CD14-positive monocyte (primary cell): ENCODE measurements at regions not wholly inside any gene's neighbourhood (a gene's known extent, or its start where the extent isn't known, plus 50 kb on each side); places are given as distances from the start of the nearest gene placed in this dataset.

ENCODE experiments used
- DNase-seq, 3 donors: peaks; one replicate each; pipeline ENCODE4 v3.0.0-alpha.2; 2011 to 2022
- H2AFZ ChIP-seq: 2 replicates; pipeline ENCODE4 v1.6.0; 2012; ENCODE audit warnings: mild to moderate bottlenecking, low read depth, low read length, inconsistent platforms; ENCODE audit not compliant: insufficient read depth, poor library complexity, severe bottlenecking
- H3K27ac ChIP-seq, 2 donors: 1 replicate in 1 of 2; 2 replicates in 1 of 2; pipeline ENCODE4 v1.5.1; 2012 to 2013; ENCODE audit warnings: low read length in 2 of 2, control low read depth in 1 of 2, inconsistent platforms in 1 of 2, low read depth in 1 of 2, mild to moderate bottlenecking in 1 of 2
- H3K27me3 ChIP-seq, 2 donors: one replicate each; pipeline versions ENCODE4 v1.6.0 to v1.6.1; 2011 to 2013; ENCODE audit warnings: low read length in 2 of 2; ENCODE audit not compliant: control insufficient read depth in 2 of 2, insufficient read depth in 2 of 2
- H3K36me3 ChIP-seq, 2 donors: replicated peaks in 1 of 2; 1 replicate in 1 of 2; 2 replicates in 1 of 2; pipeline versions ENCODE4 v1.5.1 to v1.6.1; 2012 to 2013; ENCODE audit warnings: low read length in 2 of 2, control low read depth in 1 of 2, inconsistent platforms in 1 of 2, mild to moderate bottlenecking in 1 of 2; ENCODE audit not compliant: insufficient read depth in 2 of 2, control insufficient read depth in 1 of 2
- H3K4me1 ChIP-seq, 2 donors: 1 replicate in 1 of 2; 2 replicates in 1 of 2; pipeline versions ENCODE4 v1.5.1 to v1.6.1; 2012 to 2013; ENCODE audit warnings: low read length in 2 of 2, control low read depth in 1 of 2, inconsistent platforms in 1 of 2, mild to moderate bottlenecking in 1 of 2, moderate library complexity in 1 of 2; ENCODE audit not compliant: insufficient read depth in 2 of 2, control insufficient read depth in 1 of 2
- H3K4me2 ChIP-seq: replicated peaks from 2 replicates; pipeline ENCODE3; 2012; ENCODE audit warnings: low read length, moderate library complexity, mild to moderate bottlenecking; ENCODE audit not compliant: poor library complexity, severe bottlenecking; ENCODE audit errors: extremely low read depth
- H3K4me3 ChIP-seq, 3 experiments: fragments of 200-600 bp in 1 of 3; sonication (generic) in 1 of 3; replicated peaks in 1 of 3; 1 replicate in 2 of 3; 2 replicates in 1 of 3; pipeline ENCODE4 v1.5.1; 2011 to 2013; ENCODE audit warnings: low read length in 3 of 3, mild to moderate bottlenecking in 3 of 3, control low read depth in 2 of 3, low read depth in 2 of 3, inconsistent platforms in 1 of 3, moderate library complexity in 1 of 3
- H3K79me2 ChIP-seq: 2 replicates; pipeline ENCODE4 v1.6.0; 2012; ENCODE audit warnings: mild to moderate bottlenecking, control low read depth, inconsistent platforms, low read length, moderate library complexity; ENCODE audit not compliant: insufficient read depth
- H3K9ac ChIP-seq: 2 replicates; pipeline ENCODE4 v1.6.0; 2017; ENCODE audit warnings: low read length, mild to moderate bottlenecking; ENCODE audit not compliant: insufficient read depth, poor library complexity, severe bottlenecking
- H3K9me3 ChIP-seq, 2 donors: replicated peaks in 1 of 2; 1 replicate in 1 of 2; 2 replicates in 1 of 2; pipeline versions ENCODE4 v1.5.1 to v1.6.1; 2012 to 2013; ENCODE audit warnings: low read length in 2 of 2, control low read depth in 1 of 2; ENCODE audit not compliant: control insufficient read depth in 1 of 2, insufficient read depth in 1 of 2
- H4K20me1 ChIP-seq: 2 replicates; pipeline ENCODE4 v1.6.0; 2012; ENCODE audit warnings: mild to moderate bottlenecking, low read length, control low read depth, moderate library complexity; ENCODE audit not compliant: insufficient read depth
- H3K27ac Mint-ChIP-seq, 7 donors: one replicate each; pipeline ENCODE4 v1.8.0; 2020; ENCODE audit warnings: mild to moderate bottlenecking in 7 of 7, mixed read lengths in 7 of 7, moderate library complexity in 6 of 7, inconsistent platforms in 2 of 7
- H3K27me3 Mint-ChIP-seq, 3 donors: one replicate each; pipeline ENCODE4 v1.8.0; 2021 to 2022; ENCODE audit warnings: low read depth in 3 of 3, mild to moderate bottlenecking in 3 of 3, mixed read lengths in 3 of 3, moderate library complexity in 3 of 3, inconsistent platforms in 1 of 3
- H3K36me3 Mint-ChIP-seq, 2 donors: one replicate each; pipeline ENCODE4 v1.8.0; 2020; ENCODE audit warnings: mixed read lengths in 2 of 2, inconsistent platforms in 1 of 2, mild to moderate bottlenecking in 1 of 2
- H3K4me1 Mint-ChIP-seq: one replicate; pipeline ENCODE4 v1.8.0; 2020; ENCODE audit warnings: mild to moderate bottlenecking, mixed read lengths
- H3K4me3 Mint-ChIP-seq, 2 donors: one replicate each; pipeline ENCODE4 v1.8.0; 2020; ENCODE audit warnings: mild to moderate bottlenecking in 2 of 2, mixed read lengths in 2 of 2, moderate library complexity in 1 of 2
- H3K9me3 Mint-ChIP-seq, 7 donors: one replicate each; pipeline ENCODE4 v1.8.0; 2020 to 2022; ENCODE audit warnings: mixed read lengths in 7 of 7, mild to moderate bottlenecking in 6 of 7, moderate library complexity in 6 of 7, inconsistent platforms in 2 of 7
- WGBS: methylation state at CpG from one replicate; pipeline ENCODE4 v1.1.5; 2013; ENCODE audit warnings: missing lambda C conversion rate; ENCODE audit not compliant: insufficient coverage; 5-methylcytosine and 5-hydroxymethylcytosine counted together
- intact Hi-C, 2 donors: fragments of 100-400 bp; cut with micrococcal nuclease; formaldehyde crosslinking; loops; one replicate each; pipeline versions ENCODE4 v1.15.0 to v1.15.1; 2023
- TF ChIP-seq, protein P1 (sequence below): fragments of 200-600 bp; IDR thresholded peaks from one replicate; pipeline ENCODE4 v1.8.0; 2022; ENCODE audit warnings: antibody characterized with exemption, mild to moderate bottlenecking

DNA sequence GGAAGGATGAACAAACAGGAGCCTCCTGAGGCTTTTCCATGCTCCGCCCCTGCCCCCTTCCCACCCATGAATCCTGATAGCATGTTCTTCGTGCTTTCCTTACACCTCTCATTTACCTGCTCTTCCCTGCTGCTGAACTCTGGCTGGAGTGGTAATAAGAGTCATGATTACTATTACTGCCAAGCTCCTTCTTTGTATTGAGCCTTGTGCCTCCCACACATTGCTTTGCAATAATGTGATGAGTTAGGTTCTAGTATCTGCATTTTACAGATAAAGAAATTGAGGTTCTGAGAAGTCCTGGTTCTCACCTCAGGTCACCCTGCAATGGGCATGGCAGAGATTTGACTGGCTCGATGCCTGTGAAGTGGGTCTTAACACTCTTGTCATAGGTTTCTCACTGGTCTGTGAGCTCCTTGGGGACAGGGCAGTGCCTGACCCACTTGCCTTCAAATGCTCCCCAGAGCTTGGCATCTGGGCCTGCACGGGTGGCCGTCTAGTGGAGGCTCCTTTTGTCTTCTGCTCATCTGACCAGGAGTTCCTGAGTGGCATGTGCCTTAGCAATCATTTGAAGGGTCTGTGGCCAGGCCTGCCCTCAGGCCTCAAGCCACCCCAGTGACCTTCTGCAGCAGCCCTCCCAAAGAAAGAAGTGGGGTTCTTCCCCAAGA, 309.2 kb upstream of the ZMIZ1 start:
- Histone ChIP-seq H4K20me1 (no peaks in the 10 kb centered on the region), H3K79me2 (no peaks in the 10 kb centered on the region), H3K36me3 (no peaks in the 10 kb centered on the region), H3K27ac (no peak overlapping the region), H3K4me3 (no peak overlapping the region), H3K9ac (no peak overlapping the region), H3K4me1 (peaks cover 51 to 68% of the 10 kb centered on the region in 2 donors), H3K4me2 (no peak overlapping the region), H3K27me3 (no peaks in the 10 kb centered on the region), H3K9me3 (no peaks in the 10 kb centered on the region), H2AFZ (no peak overlapping the region)
- no peak for DNase-seq
- intact Hi-C loops: loop anchor here in 1 of 2 donors (5.0 to 10.0 kb wide), 6 partner anchors 185 to 505 kb away; partner anchors contain the start of gene ZMIZ1
- WGBS: 100% methylated on average over 3 of the region's 5 CpGs
- Mint-ChIP-seq H3K4me1 (peaks cover 65% of the 10 kb centered on the region), H3K27me3 (peaks cover 3 to 7% (median 7%) of the 10 kb centered on the region in 3 donors), H3K27ac (no peak overlapping the region), H3K36me3 (peaks cover 0 to 3% of the 10 kb centered on the region in 2 donors), H3K9me3 (no peaks in the 10 kb centered on the region), H3K4me3 (no peak overlapping the region)
- TF ChIP-seq, protein P1, sequence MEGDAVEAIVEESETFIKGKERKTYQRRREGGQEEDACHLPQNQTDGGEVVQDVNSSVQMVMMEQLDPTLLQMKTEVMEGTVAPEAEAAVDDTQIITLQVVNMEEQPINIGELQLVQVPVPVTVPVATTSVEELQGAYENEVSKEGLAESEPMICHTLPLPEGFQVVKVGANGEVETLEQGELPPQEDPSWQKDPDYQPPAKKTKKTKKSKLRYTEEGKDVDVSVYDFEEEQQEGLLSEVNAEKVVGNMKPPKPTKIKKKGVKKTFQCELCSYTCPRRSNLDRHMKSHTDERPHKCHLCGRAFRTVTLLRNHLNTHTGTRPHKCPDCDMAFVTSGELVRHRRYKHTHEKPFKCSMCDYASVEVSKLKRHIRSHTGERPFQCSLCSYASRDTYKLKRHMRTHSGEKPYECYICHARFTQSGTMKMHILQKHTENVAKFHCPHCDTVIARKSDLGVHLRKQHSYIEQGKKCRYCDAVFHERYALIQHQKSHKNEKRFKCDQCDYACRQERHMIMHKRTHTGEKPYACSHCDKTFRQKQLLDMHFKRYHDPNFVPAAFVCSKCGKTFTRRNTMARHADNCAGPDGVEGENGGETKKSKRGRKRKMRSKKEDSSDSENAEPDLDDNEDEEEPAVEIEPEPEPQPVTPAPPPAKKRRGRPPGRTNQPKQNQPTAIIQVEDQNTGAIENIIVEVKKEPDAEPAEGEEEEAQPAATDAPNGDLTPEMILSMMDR: no peak

DNA sequence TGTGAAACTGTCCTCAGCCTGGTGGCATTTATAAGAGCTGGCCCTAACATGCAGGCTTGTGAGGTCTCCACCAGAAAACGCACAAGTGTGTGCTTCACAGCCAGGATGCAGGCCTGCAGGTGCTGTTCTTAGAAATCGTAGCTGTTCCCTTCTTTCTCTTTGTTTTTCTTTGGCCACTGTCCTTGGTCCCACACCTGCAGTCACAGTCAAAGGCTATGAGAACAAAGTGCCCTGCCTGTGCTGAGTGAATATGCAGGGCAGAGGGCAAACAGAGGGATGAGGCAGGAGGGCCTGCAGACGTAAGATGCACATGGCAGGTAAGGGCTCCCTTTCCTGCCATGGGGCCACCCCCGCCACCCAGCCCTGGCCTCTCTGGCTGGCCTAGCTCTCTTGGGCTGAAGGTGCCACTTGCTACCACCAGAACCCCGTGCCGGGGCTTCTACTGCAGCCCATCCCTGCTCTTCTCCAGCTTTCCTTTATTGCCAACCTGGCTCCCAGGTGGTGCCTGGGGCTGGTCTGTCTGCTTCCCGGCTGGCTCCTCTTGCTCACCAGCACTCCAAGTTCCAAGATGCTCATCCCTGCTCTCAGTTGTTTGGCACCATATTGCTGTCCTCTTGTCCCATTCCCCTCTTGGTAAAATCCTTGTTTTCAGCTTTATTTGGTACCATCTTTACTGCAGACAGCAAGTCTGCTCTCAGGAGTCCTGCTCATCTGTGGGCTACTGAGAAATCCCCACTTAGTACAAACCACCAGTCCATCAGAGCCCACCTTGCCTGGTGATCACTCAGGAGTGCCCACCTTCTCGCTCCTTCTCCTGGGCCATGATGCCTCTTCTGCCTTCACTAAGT, 308.1 kb upstream of the ZMIZ1 start:
- H3K27me3 ChIP-seq: no peaks in the 10 kb centered on the region
- H3K27ac ChIP-seq: no peak overlapping the region
- Mint-ChIP-seq H3K27ac (peak overlapping the region in 4 of 7 donors; percentile 8 to 71 (median 32)), H3K27me3 (peaks cover 2 to 5% (median 5%) of the 10 kb centered on the region in 3 donors), H3K9me3 (no peaks in the 10 kb centered on the region), H3K4me3 (peak overlapping the region in 1 of 2 donors; percentile 15), H3K36me3 (peaks cover 0 to 3% of the 10 kb centered on the region in 2 donors), H3K4me1 (peaks cover 66% of the 10 kb centered on the region)
- no peaks in the 10 kb centered on the region for H3K79me2 ChIP-seq
- TF ChIP-seq, protein P1: no peak
- 93% methylated on average over 7 of the region's 8 CpGs for WGBS
- H2AFZ ChIP-seq: no peak overlapping the region
- H3K4me1 ChIP-seq: peaks cover 53 to 63% of the 10 kb centered on the region in 2 donors
- H3K9ac ChIP-seq: no peak overlapping the region
- no peaks in the 10 kb centered on the region for H3K36me3 ChIP-seq
- DNase-seq: no peak
- H4K20me1 ChIP-seq: no peaks in the 10 kb centered on the region
- no peaks in the 10 kb centered on the region for H3K9me3 ChIP-seq
- intact Hi-C loops: loop anchor here in 1 of 2 donors (10.0 kb wide), 1 partner anchor 304 kb away; the partner anchor contains the start of gene ZMIZ1
- no peak overlapping the region for H3K4me2 ChIP-seq
- no peak overlapping the region for H3K4me3 ChIP-seq
